ENCODE measurements at regions not wholly inside any gene's neighbourhood (a gene's known extent, or its start where the extent isn't known, plus 50 kb on each side); places are given as distances from the start of the nearest gene placed in this dataset.
A peak's percentile ranks its signal among the peaks of the same experiment; 100 is the strongest.

DNA sequence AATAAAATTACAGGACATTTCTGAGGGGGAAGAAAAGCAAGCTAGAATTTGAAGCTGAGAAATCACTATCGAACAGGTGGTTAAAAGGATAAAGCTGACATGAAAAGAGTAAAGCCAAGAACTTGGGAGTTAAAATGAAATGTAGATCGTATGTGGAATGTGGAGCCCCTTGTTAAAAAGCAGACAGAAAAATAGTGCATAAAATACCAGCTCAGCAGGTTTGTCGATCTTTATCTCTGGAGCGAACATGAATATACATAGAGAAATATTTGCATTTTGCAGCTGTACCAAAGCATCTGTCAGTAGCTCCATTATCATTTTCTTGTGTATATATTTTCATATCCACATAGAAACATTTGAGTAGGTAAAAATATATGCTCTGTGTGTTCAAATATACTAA, 73.6 kb upstream of the CDC42BPA start:
- no peak overlapping the region for H3K27ac ChIP-seq (ENCODE audit: insufficient read depth in 1 of 2, low read depth in 1 of 2, low read length in 2 of 2, poor library complexity in 1 of 2, severe bottlenecking in 2 of 2)
- 0% methylated on average over 2 of the region's 4 CpGs for WGBS (ENCODE audit: insufficient coverage)
- peak overlapping the region in 1 of 7 experiments; percentile 28 for H3K4me3 ChIP-seq (ENCODE audit: control insufficient read depth in 1 of 7, extremely low read depth in 1 of 7, insufficient read depth in 4 of 7, low read depth in 2 of 7, low read length in 6 of 7)
- peaks cover 0 to 7% (median 6%) of the 10 kb centered on the region in 4 experiments for H3K4me1 ChIP-seq (ENCODE audit: control extremely low read depth in 1 of 4, control insufficient read depth in 4 of 4, insufficient read depth in 4 of 4, low read length in 3 of 4)
- H3K36me3 ChIP-seq (ENCODE audit: control insufficient read depth in 4 of 4, insufficient read depth in 4 of 4, low read length in 3 of 4): no peaks in the 10 kb centered on the region
- DNase-seq: peak in 1 of 3 donors; percentile 6
- POLR2A ChIA-PET: interaction anchor here (0.6 kb wide), 1 partner anchor 788 kb away, joined by 5 read pairs; no protein-coding TSS in a partner anchor
- no peaks in the 10 kb centered on the region for H3K27me3 ChIP-seq (replicated peaks in 2 of 5; ENCODE audit: control insufficient read depth in 4 of 5, insufficient read depth in 5 of 5, low read length in 4 of 5)
- CTCF ChIA-PET: no interaction called here
- no peaks in the 10 kb centered on the region for H3K9me3 ChIP-seq (ENCODE audit: control extremely low read depth in 1 of 5, control insufficient read depth in 4 of 5, insufficient read depth in 2 of 5, low read depth in 1 of 5, low read length in 4 of 5)

DNA sequence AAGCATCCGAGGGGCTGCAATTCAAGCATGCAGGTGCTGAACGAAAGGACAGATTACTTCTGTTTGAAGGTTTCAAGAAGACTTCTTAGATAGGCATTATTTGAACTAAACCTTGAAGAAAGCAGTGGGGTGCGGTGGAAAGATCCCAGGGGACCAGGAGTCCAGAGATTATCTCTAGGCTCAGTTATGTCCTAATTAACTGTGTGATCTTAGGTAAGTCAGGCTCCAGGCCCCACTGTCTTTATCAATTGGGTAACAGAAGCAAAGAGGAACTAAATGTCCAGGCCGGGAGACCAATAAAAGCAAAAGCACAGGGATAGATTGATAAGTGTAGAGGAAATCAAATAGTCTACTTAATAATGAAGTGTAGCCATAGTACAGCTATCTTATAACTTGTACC, 72.9 kb upstream of the CDC42BPA start:
- peak in 1 of 3 donors; percentile 8 for DNase-seq
- ChIA-PET POLR2A (no interaction called here), CTCF (no interaction called here)
- Histone ChIP-seq H3K4me1 (ENCODE audit: control extremely low read depth in 1 of 4, control insufficient read depth in 4 of 4, insufficient read depth in 4 of 4, low read length in 3 of 4) (peaks cover 0 to 7% (median 6%) of the 10 kb centered on the region in 4 experiments), H3K27ac (ENCODE audit: insufficient read depth in 1 of 2, low read depth in 1 of 2, low read length in 2 of 2, poor library complexity in 1 of 2, severe bottlenecking in 2 of 2) (no peak overlapping the region), H3K36me3 (ENCODE audit: control insufficient read depth in 4 of 4, insufficient read depth in 4 of 4, low read length in 3 of 4) (no peaks in the 10 kb centered on the region), H3K27me3 (replicated peaks in 2 of 5; ENCODE audit: control insufficient read depth in 4 of 5, insufficient read depth in 5 of 5, low read length in 4 of 5) (no peaks in the 10 kb centered on the region), H3K9me3 (ENCODE audit: control extremely low read depth in 1 of 5, control insufficient read depth in 4 of 5, insufficient read depth in 2 of 5, low read depth in 1 of 5, low read length in 4 of 5) (no peaks in the 10 kb centered on the region), H3K4me3 (ENCODE audit: control insufficient read depth in 1 of 7, extremely low read depth in 1 of 7, insufficient read depth in 4 of 7, low read depth in 2 of 7, low read length in 6 of 7) (no peak overlapping the region)
- WGBS (ENCODE audit: insufficient coverage): 100% methylated on average over 1 of the region's 4 CpGs

DNA sequence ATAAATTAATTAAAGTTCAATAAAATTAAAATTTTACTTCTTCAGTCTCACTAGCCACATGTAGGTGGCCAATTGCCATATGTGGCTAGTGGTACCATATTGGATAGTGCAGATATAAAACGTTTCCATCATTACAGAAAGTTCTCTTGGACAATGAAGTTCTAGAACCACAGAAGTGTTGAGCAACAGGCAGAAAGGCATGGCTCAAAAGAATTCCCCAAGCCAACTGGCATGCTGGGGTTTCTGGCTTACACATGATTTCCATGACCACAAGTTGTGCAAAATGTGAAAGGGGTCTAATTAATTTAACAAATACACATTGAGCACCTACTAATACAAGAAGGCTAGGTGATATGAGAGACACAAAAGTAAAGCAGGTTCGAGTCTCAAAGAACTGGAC, 72.2 kb upstream of the CDC42BPA start:
- ChIA-PET POLR2A (no interaction called here), CTCF (no interaction called here)
- Histone ChIP-seq H3K36me3 (ENCODE audit: control insufficient read depth in 4 of 4, insufficient read depth in 4 of 4, low read length in 3 of 4) (no peaks in the 10 kb centered on the region), H3K27ac (ENCODE audit: insufficient read depth in 1 of 2, low read depth in 1 of 2, low read length in 2 of 2, poor library complexity in 1 of 2, severe bottlenecking in 2 of 2) (no peak overlapping the region), H3K27me3 (replicated peaks in 2 of 5; ENCODE audit: control insufficient read depth in 4 of 5, insufficient read depth in 5 of 5, low read length in 4 of 5) (no peaks in the 10 kb centered on the region), H3K9me3 (ENCODE audit: control extremely low read depth in 1 of 5, control insufficient read depth in 4 of 5, insufficient read depth in 2 of 5, low read depth in 1 of 5, low read length in 4 of 5) (no peaks in the 10 kb centered on the region), H3K4me3 (ENCODE audit: control insufficient read depth in 1 of 7, extremely low read depth in 1 of 7, insufficient read depth in 4 of 7, low read depth in 2 of 7, low read length in 6 of 7) (no peak overlapping the region), H3K4me1 (ENCODE audit: control extremely low read depth in 1 of 4, control insufficient read depth in 4 of 4, insufficient read depth in 4 of 4, low read length in 3 of 4) (peaks cover 0 to 7% (median 6%) of the 10 kb centered on the region in 4 experiments)
- no CpG with 5 or more reads among the region's 2 CpGs for WGBS (ENCODE audit: insufficient coverage)
- DNase-seq: no peak

DNA sequence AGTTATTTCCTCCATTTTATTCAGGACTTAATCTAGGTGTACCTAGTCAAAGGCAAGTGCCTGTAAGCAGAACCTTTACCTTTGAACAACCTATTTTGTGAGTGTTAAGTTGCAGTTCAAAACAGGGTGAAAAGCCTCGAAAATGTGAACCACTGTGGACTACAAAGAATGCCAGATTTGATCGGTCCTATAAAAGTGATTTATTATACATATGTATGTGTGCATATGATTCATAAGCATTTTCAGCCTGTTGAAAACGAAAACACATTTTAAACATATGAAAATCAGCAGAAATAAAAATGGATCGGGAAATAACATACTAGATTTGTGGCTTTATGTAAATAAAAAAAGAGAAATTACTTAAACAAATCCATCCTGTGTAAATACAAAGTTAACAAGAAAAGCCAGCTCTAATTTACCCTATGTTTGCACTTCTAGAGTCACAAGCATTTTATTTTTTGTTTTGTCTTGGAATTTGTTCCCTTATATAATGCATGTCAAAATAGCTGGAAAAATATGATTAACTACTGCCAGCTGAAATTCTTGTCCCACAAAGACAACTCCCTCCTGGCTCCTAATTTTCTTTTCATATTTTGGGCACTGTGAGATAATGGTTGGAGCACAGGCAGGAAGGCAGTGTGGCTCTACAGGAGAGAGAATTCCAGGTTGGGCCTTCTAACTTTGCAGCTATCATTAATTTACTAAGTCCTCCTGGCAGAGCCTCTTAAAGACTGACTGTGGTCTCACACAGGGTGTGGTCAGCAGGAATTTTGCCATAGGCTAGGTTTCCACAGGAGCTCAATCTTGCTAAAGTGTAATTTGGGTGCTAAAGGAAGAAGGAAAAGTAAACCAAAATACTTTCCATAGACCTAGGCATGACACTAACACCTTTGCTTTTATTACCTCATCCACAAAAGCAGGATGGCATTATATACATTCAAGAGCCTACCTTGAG, 70.2 kb upstream of the CDC42BPA start:
- Histone ChIP-seq H3K27me3 (replicated peaks in 2 of 5; ENCODE audit: control insufficient read depth in 4 of 5, insufficient read depth in 5 of 5, low read length in 4 of 5) (no peaks in the 10 kb centered on the region), H3K4me1 (ENCODE audit: control extremely low read depth in 1 of 4, control insufficient read depth in 4 of 4, insufficient read depth in 4 of 4, low read length in 3 of 4) (peaks cover 0 to 7% (median 6%) of the 10 kb centered on the region in 4 experiments), H3K36me3 (ENCODE audit: control insufficient read depth in 4 of 4, insufficient read depth in 4 of 4, low read length in 3 of 4) (no peaks in the 10 kb centered on the region), H3K4me3 (ENCODE audit: control insufficient read depth in 1 of 7, extremely low read depth in 1 of 7, insufficient read depth in 4 of 7, low read depth in 2 of 7, low read length in 6 of 7) (no peak overlapping the region), H3K27ac (ENCODE audit: insufficient read depth in 1 of 2, low read depth in 1 of 2, low read length in 2 of 2, poor library complexity in 1 of 2, severe bottlenecking in 2 of 2) (no peak overlapping the region), H3K9me3 (ENCODE audit: control extremely low read depth in 1 of 5, control insufficient read depth in 4 of 5, insufficient read depth in 2 of 5, low read depth in 1 of 5, low read length in 4 of 5) (peaks cover 0 to 2% (median 0%) of the 10 kb centered on the region in 5 experiments)
- POLR2A ChIA-PET: no interaction called here
- CTCF ChIA-PET: no interaction called here
- DNase-seq: no peak
- no CpG with 5 or more reads among the region's 4 CpGs for WGBS (ENCODE audit: insufficient coverage)

DNA sequence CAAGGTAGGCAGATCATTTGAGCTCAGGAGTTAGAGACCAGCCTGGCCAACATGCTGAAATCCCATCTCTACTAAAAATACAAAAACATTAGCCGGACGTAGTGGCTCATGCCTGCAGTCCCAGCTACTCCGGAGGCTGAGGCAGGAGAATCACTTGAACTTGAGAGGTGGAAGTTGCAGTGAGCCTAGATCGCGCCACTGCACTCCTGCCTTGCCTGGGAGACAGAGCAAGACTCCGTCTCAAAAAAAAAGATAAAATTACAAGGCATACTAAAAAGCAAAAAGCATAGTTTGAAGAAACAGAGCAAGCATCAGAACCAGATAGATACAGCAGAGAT, 61.2 kb upstream of the CDC42BPA start:
- WGBS (ENCODE audit: insufficient coverage): 97% methylated on average over 5 of the region's 6 CpGs
- peaks cover 0 to 2% (median 0%) of the 10 kb centered on the region in 5 experiments for H3K9me3 ChIP-seq (ENCODE audit: control extremely low read depth in 1 of 5, control insufficient read depth in 4 of 5, insufficient read depth in 2 of 5, low read depth in 1 of 5, low read length in 4 of 5)
- no peaks in the 10 kb centered on the region for H3K27me3 ChIP-seq (replicated peaks in 2 of 5; ENCODE audit: control insufficient read depth in 4 of 5, insufficient read depth in 5 of 5, low read length in 4 of 5)
- POLR2A ChIA-PET: no interaction called here
- DNase-seq: no peak
- no peak overlapping the region for H3K4me3 ChIP-seq (ENCODE audit: control insufficient read depth in 1 of 7, extremely low read depth in 1 of 7, insufficient read depth in 4 of 7, low read depth in 2 of 7, low read length in 6 of 7)
- no peaks in the 10 kb centered on the region for H3K36me3 ChIP-seq (ENCODE audit: control insufficient read depth in 4 of 4, insufficient read depth in 4 of 4, low read length in 3 of 4)
- CTCF ChIA-PET: no interaction called here
- no peaks in the 10 kb centered on the region for H3K4me1 ChIP-seq (ENCODE audit: control extremely low read depth in 1 of 4, control insufficient read depth in 4 of 4, insufficient read depth in 4 of 4, low read length in 3 of 4)
- no peak overlapping the region for H3K27ac ChIP-seq (ENCODE audit: insufficient read depth in 1 of 2, low read depth in 1 of 2, low read length in 2 of 2, poor library complexity in 1 of 2, severe bottlenecking in 2 of 2)

DNA sequence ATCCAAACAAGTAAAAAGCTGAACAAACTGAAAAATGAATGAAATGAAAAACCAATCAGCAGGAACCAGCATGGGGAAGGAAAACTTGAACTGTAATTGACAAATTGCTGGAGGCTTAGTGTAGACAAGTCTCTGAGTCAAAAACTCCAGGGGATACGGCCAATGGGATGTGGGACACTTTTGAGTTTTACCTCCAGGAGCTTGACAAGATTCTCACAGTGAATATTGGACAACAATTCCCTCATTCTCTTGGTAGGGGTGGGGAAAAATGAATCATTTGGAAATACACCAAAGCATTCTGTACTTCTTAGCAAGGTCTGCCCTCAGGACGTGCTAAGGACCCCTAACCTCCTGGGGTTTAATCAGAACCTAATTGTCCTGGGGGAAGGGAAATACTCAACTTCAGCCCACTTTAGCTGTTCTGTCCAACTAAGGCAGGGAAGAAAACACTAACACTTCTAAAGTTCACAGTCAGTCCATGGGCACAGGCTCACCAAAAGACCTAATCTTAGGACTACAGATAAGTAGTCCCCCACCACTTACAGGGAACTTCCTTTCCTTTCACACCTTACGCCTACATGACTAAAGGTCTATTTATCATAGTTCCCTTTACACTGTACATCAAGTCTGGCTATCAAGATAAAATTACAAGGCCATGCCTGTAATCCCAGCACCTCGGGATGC, 60.7 kb upstream of the CDC42BPA start:
- H3K4me1 ChIP-seq (ENCODE audit: control extremely low read depth in 1 of 4, control insufficient read depth in 4 of 4, insufficient read depth in 4 of 4, low read length in 3 of 4): no peaks in the 10 kb centered on the region
- DNase-seq: no peak
- ChIA-PET CTCF (interaction anchor here (1.0 kb wide), 1 partner anchor 28 kb away, joined by 3 read pairs; no protein-coding TSS in a partner anchor), POLR2A (no interaction called here)
- 69% methylated on average over 3 of the region's 4 CpGs for WGBS (ENCODE audit: insufficient coverage)
- H3K4me3 ChIP-seq (ENCODE audit: control insufficient read depth in 1 of 7, extremely low read depth in 1 of 7, insufficient read depth in 4 of 7, low read depth in 2 of 7, low read length in 6 of 7): no peak overlapping the region
- no peak overlapping the region for H3K27ac ChIP-seq (ENCODE audit: insufficient read depth in 1 of 2, low read depth in 1 of 2, low read length in 2 of 2, poor library complexity in 1 of 2, severe bottlenecking in 2 of 2)
- no peaks in the 10 kb centered on the region for H3K36me3 ChIP-seq (ENCODE audit: control insufficient read depth in 4 of 4, insufficient read depth in 4 of 4, low read length in 3 of 4)
- no peaks in the 10 kb centered on the region for H3K27me3 ChIP-seq (replicated peaks in 2 of 5; ENCODE audit: control insufficient read depth in 4 of 5, insufficient read depth in 5 of 5, low read length in 4 of 5)
- peaks cover 0 to 2% (median 0%) of the 10 kb centered on the region in 5 experiments for H3K9me3 ChIP-seq (ENCODE audit: control extremely low read depth in 1 of 5, control insufficient read depth in 4 of 5, insufficient read depth in 2 of 5, low read depth in 1 of 5, low read length in 4 of 5)

DNA sequence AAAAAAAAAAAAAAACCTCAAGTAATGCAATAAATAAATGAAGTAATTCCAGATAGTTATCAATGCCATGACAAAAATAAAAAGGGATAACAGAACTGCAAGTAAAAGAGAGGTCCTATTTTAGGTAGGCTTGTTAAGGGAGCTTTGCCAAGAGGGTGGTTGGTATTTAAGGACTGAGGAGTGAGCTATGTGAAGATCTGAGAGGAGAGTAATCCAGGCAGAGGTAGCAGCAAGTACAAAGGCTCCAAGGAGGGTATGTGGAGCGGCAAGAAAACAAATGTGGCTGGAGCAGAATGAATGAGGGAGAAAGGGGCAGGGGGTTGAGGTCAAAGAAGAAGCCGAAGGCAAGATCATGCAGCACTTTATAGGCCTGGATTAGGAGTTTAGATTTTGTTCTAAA, 59.9 kb upstream of the CDC42BPA start:
- 100% methylated on average over 2 of the region's 2 CpGs for WGBS (ENCODE audit: insufficient coverage)
- Histone ChIP-seq H3K27me3 (replicated peaks in 2 of 5; ENCODE audit: control insufficient read depth in 4 of 5, insufficient read depth in 5 of 5, low read length in 4 of 5) (no peaks in the 10 kb centered on the region), H3K36me3 (ENCODE audit: control insufficient read depth in 4 of 4, insufficient read depth in 4 of 4, low read length in 3 of 4) (no peaks in the 10 kb centered on the region), H3K27ac (ENCODE audit: insufficient read depth in 1 of 2, low read depth in 1 of 2, low read length in 2 of 2, poor library complexity in 1 of 2, severe bottlenecking in 2 of 2) (no peak overlapping the region), H3K9me3 (ENCODE audit: control extremely low read depth in 1 of 5, control insufficient read depth in 4 of 5, insufficient read depth in 2 of 5, low read depth in 1 of 5, low read length in 4 of 5) (no peaks in the 10 kb centered on the region), H3K4me3 (ENCODE audit: control insufficient read depth in 1 of 7, extremely low read depth in 1 of 7, insufficient read depth in 4 of 7, low read depth in 2 of 7, low read length in 6 of 7) (no peak overlapping the region), H3K4me1 (ENCODE audit: control extremely low read depth in 1 of 4, control insufficient read depth in 4 of 4, insufficient read depth in 4 of 4, low read length in 3 of 4) (no peaks in the 10 kb centered on the region)
- POLR2A ChIA-PET: no interaction called here
- CTCF ChIA-PET: interaction anchor here (0.6 to 1.0 kb wide), 2 partner anchors 27 to 77 kb away, joined by 3 read pairs; no protein-coding TSS in a partner anchor
- DNase-seq: no peak
